Kidney (tissue), 13 donors: ENCODE measurements at regions not wholly inside any gene's neighbourhood (a gene's known extent, or its start where the extent isn't known, plus 50 kb on each side); places are given as distances from the start of the nearest gene placed in this dataset.

Experiments
- DNase-seq, 5 donors: peaks; one replicate each; pipeline ENCODE4 v3.0.0-alpha.2; 2013 to 2020
- FAIRE-seq: peaks from 2 replicates; lab custom pipeline; 2012; peaks lifted over from hg19 to GRCh38; lab: Jason Lieb, UNC
- H3K27ac ChIP-seq, 2 donors: one replicate each; pipeline ENCODE4 v1.7.0; 2013; ENCODE audit warnings: low read depth in 2 of 2, low read length in 2 of 2, inconsistent platforms in 1 of 2
- H3K27me3 ChIP-seq: one replicate; pipeline ENCODE4 v1.7.1; 2013; ENCODE audit warnings: low read length, inconsistent platforms; ENCODE audit not compliant: control insufficient read depth, insufficient read depth
- H3K36me3 ChIP-seq, 3 donors: one replicate each; pipeline versions ENCODE4 v1.7.0 to v1.7.1; 2013; ENCODE audit warnings: low read length in 3 of 3, control low read depth in 1 of 3, inconsistent platforms in 1 of 3; ENCODE audit not compliant: insufficient read depth in 3 of 3, control insufficient read depth in 2 of 3
- H3K4me1 ChIP-seq, 3 donors: one replicate each; pipeline versions ENCODE4 v1.7.0 to v1.7.1; 2013; ENCODE audit warnings: low read length in 3 of 3, inconsistent platforms in 1 of 3, low read depth in 1 of 3; ENCODE audit not compliant: control insufficient read depth in 2 of 3, insufficient read depth in 2 of 3
- H3K4me3 ChIP-seq, 3 donors: one replicate each; pipeline versions ENCODE4 v1.7.0 to v1.8.1; 2013; ENCODE audit warnings: low read length in 3 of 3, control low read depth in 1 of 3, inconsistent platforms in 1 of 3
- H3K9ac ChIP-seq, 3 donors: one replicate each; pipeline versions ENCODE4 v1.7.0 to v1.7.1; 2013; ENCODE audit warnings: low read length in 3 of 3, control low read depth in 1 of 3, inconsistent platforms in 1 of 3
- H3K9me3 ChIP-seq, 3 donors: one replicate each; pipeline versions ENCODE4 v1.7.0 to v1.7.1; 2013; ENCODE audit warnings: low read length in 3 of 3, control low read depth in 1 of 3, inconsistent platforms in 1 of 3; ENCODE audit not compliant: control insufficient read depth in 2 of 3, insufficient read depth in 1 of 3
- intact Hi-C: fragments of 100-400 bp; cut with DNase I; formaldehyde crosslinking; loops from one replicate; pipeline ENCODE4 v1.11.1; 2022
- TF ChIP-seq, protein P1 (sequence below): IDR thresholded peaks from 3 replicates; pipeline ENCODE4 v1.5.1; 2012; ENCODE audit warnings: mild to moderate bottlenecking, moderate library complexity, borderline replicate concordance; ENCODE audit not compliant: insufficient read depth; ENCODE audit errors: extremely low read depth
- donor health status: control.
- donor health status: control.
- donor health status: control.
- donor health status: control.
- donor health status: control.
- donor health status: DM: yes; HTN: yes; CAD: no.
- donor health status: Normal renal cell carcinoma (clear cell type).

DNA sequence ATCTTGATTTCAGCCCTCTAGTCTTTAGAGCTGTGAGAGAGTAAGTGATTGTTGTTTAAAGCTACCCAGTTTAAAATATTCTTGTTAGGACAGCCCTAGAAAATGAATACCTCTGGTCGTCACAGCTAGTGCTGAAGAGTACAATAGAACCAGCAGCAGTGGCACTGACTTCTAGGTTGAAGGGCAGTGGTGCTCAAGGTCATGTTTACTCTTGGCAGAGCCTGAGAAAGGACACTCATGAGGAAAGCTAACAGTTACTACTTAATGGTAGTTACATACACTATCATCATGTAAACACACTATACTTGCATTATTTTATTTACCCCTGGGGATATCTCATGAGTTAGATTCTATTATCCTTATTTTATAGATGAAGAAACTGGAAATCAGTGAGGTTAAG, 323.0 kb downstream of the SH2D4B start:
- FAIRE-seq = no peak
- Histone ChIP-seq H3K4me1 (no peaks in the 10 kb centered on the region), H3K9ac (no peak overlapping the region), H3K27me3 (no peaks in the 10 kb centered on the region), H3K27ac (no peak overlapping the region), H3K9me3 (no peaks in the 10 kb centered on the region), H3K36me3 (no peaks in the 10 kb centered on the region), H3K4me3 (no peak overlapping the region)
- TF ChIP-seq, protein P1, sequence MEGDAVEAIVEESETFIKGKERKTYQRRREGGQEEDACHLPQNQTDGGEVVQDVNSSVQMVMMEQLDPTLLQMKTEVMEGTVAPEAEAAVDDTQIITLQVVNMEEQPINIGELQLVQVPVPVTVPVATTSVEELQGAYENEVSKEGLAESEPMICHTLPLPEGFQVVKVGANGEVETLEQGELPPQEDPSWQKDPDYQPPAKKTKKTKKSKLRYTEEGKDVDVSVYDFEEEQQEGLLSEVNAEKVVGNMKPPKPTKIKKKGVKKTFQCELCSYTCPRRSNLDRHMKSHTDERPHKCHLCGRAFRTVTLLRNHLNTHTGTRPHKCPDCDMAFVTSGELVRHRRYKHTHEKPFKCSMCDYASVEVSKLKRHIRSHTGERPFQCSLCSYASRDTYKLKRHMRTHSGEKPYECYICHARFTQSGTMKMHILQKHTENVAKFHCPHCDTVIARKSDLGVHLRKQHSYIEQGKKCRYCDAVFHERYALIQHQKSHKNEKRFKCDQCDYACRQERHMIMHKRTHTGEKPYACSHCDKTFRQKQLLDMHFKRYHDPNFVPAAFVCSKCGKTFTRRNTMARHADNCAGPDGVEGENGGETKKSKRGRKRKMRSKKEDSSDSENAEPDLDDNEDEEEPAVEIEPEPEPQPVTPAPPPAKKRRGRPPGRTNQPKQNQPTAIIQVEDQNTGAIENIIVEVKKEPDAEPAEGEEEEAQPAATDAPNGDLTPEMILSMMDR = no peak
- no peak for DNase-seq
- intact Hi-C loops = no loop called here

DNA sequence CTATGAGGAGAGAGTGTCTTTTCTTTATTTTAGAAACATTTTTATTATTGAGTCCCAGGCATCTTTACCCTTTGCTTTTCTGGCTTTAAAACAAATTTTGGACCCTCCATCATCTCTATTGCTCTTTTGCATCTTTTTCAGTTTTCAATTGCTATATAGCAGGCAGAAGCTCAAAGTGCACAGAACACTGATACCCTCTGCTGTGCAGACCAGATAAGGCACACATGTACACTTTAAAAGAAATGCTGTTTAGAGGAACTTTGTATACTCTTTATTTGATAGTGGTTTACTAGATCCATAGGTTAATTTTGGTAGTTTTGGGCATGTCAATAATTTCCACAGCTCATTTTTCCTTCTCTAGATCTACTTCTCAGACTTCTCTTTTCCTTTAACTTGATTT, 324.2 kb downstream of the SH2D4B start:
- peak in 1 of 5 donors; percentile 18 for DNase-seq
- intact Hi-C loops = no loop called here
- TF ChIP-seq, protein P1 = no peak
- Histone ChIP-seq H3K27me3 (no peaks in the 10 kb centered on the region), H3K27ac (no peak overlapping the region), H3K4me1 (no peaks in the 10 kb centered on the region), H3K4me3 (no peak overlapping the region), H3K9ac (no peak overlapping the region), H3K9me3 (no peaks in the 10 kb centered on the region), H3K36me3 (no peaks in the 10 kb centered on the region)
- FAIRE-seq = no peak

DNA sequence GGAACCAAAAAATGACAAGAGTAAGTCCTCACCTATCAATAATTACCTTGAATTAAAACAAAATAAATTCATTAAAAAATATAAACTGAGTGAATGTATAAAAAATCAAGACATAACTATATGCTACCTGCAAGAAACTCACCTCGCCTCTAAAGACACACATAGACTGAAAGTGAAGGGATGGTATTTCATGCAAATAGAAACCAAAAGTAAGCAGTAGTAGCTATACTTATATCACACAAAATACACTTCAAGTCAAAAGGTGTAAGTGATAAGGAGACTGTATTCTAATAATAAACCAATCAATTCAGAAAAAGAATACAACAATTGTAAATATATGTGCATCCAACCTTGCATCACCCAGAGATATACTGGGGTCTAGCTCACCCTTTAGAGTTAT, 332.6 kb downstream of the SH2D4B start:
- TF ChIP-seq, protein P1 = no peak
- FAIRE-seq = no peak

DNA sequence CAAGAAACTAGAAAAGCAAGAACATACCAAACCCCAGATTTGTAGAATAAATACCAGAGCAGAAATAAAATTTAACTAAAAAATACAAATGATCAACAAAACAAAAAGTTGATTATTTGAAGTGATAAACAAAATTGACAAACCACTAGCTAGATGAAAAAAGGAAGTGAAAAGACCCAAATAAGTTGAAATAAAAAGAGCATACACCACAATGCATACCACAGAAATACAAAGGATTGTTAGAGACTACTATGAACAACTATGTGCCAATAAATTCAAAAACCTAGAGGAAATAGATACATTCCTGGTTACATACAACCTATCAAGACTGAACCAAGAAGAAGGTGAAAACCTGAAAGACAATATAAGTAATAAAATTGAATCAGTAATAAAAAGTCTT, 333.4 kb downstream of the SH2D4B start:
- no peak for DNase-seq
- H3K27me3 ChIP-seq = no peaks in the 10 kb centered on the region
- TF ChIP-seq, protein P1 = no peak
- no peak overlapping the region for H3K4me3 ChIP-seq
- H3K4me1 ChIP-seq = no peaks in the 10 kb centered on the region
- peaks cover 0 to 6% (median 3%) of the 10 kb centered on the region in 3 donors for H3K9me3 ChIP-seq
- no peaks in the 10 kb centered on the region for H3K36me3 ChIP-seq
- FAIRE-seq = no peak
- no peak overlapping the region for H3K9ac ChIP-seq
- no peak overlapping the region for H3K27ac ChIP-seq
- intact Hi-C loops = no loop called here

More for the DNA sequence above, 332.6 kb downstream of the SH2D4B start:
- no peak for DNase-seq
- H3K9ac ChIP-seq = no peak overlapping the region
- H3K27me3 ChIP-seq = no peaks in the 10 kb centered on the region
- no peak overlapping the region for H3K4me3 ChIP-seq
- no peaks in the 10 kb centered on the region for H3K36me3 ChIP-seq
- H3K9me3 ChIP-seq = peaks cover 0 to 6% (median 3%) of the 10 kb centered on the region in 3 donors
- no peak overlapping the region for H3K27ac ChIP-seq
- no peaks in the 10 kb centered on the region for H3K4me1 ChIP-seq
- intact Hi-C loops = no loop called here
